SKM-1 (cell line): ENCODE measurements at regions not wholly inside any gene's neighbourhood (a gene's known extent, or its start where the extent isn't known, plus 50 kb on each side); places are given as distances from the start of the nearest gene placed in this dataset.

ENCODE experiments used
- DNase-seq: peaks from one replicate; lab custom pipeline; 2025; ENCODE audit not compliant: unreplicated experiment; lab: John Stamatoyannopoulos, UW

- no peak for DNase-seq
Measured at GRCh38 chr5:133801955-133802751, 166.3 kb downstream of the C5orf15 start.

- DNase-seq = no peak
Measured at GRCh38 chr5:133801431-133801830, 167.0 kb downstream of the C5orf15 start.

GRCh38 chr5:133799571-133800237 lies 168.7 kb downstream of the C5orf15 start:
- DNase-seq = no peak

- no peak for DNase-seq
Measured at GRCh38 chr5:133797167-133797566, 171.3 kb downstream of the C5orf15 start.

- DNase-seq = no peak
Measured at GRCh38 chr5:133796186-133796585, 172.2 kb downstream of the C5orf15 start.

- DNase-seq = no peak
Measured at GRCh38 chr5:133794771-133795415, 173.5 kb downstream of the C5orf15 start.

GRCh38 chr5:133793756-133794465 lies 174.5 kb downstream of the C5orf15 start:
- DNase-seq = no peak

- no peak for DNase-seq
Measured at GRCh38 chr5:133792655-133793054, 175.8 kb downstream of the C5orf15 start.

- no peak for DNase-seq
Measured at GRCh38 chr5:133792024-133792423, 176.4 kb downstream of the C5orf15 start.

- no peak for DNase-seq
Measured at GRCh38 chr5:133790898-133791297, 177.5 kb downstream of the C5orf15 start.

- no peak for DNase-seq
Measured at GRCh38 chr5:133789428-133789827, 177.1 kb upstream of the FSTL4 start.

- no peak for DNase-seq
Measured at GRCh38 chr5:133788121-133788520, 175.8 kb upstream of the FSTL4 start.

GRCh38 chr5:133786420-133786819 lies 174.1 kb upstream of the FSTL4 start:
- DNase-seq = no peak

GRCh38 chr5:133785182-133785581 lies 172.8 kb upstream of the FSTL4 start:
- no peak for DNase-seq

- no peak for DNase-seq
Measured at GRCh38 chr5:133783481-133783880, 171.1 kb upstream of the FSTL4 start.

- no peak for DNase-seq
Measured at GRCh38 chr5:133782736-133783135, 170.4 kb upstream of the FSTL4 start.

GRCh38 chr5:133781436-133782225 lies 169.3 kb upstream of the FSTL4 start:
- no peak for DNase-seq

GRCh38 chr5:133780619-133781280 lies 168.4 kb upstream of the FSTL4 start:
- DNase-seq = no peak

GRCh38 chr5:133779828-133780475 lies 167.6 kb upstream of the FSTL4 start:
- DNase-seq = no peak

- no peak for DNase-seq
Measured at GRCh38 chr5:133778636-133779035, 166.3 kb upstream of the FSTL4 start.
